GM12878 (cell line): ENCODE measurements at regions not wholly inside any gene's neighbourhood (a gene's known extent, or its start where the extent isn't known, plus 50 kb on each side); places are given as distances from the start of the nearest gene placed in this dataset.

ENCODE experiments used
- ATAC-seq: fragments of 200-7000 bp; cut with Tn5 transposase; 3 replicates; pipeline ENCODE4 v1.9.1; 2020; ENCODE audit warnings: mild to moderate bottlenecking, moderate library complexity
- BruUV-seq: library from RNA; stranded (reverse); fragments of 400-500 nt; replicated peaks from 2 replicates; lab custom pipeline; 2021; lab: Mats Ljungman, UMichigan
- CTCF ChIA-PET: fragments of 300-600 bp; sonication (Branson Sonifier 250); formaldehyde crosslinking; extraction: SDS; loops from one replicate; lab custom pipeline; 2021; ENCODE audit warnings: inconsistent platforms; lab: Yijun Ruan, JAX
- POLR2A ChIA-PET: fragments of 350-600 bp; formaldehyde crosslinking; extraction: SDS; loops from one replicate; lab custom pipeline; 2021; ENCODE audit warnings: inconsistent platforms; lab: Charles Lee
- RAD21 ChIA-PET: fragments of 300-600 bp; sonication (Branson Sonifier 250); formaldehyde crosslinking; loops from one replicate; lab custom pipeline; 2023; ENCODE audit warnings: antibody characterized with exemption; ENCODE audit not compliant: unreplicated experiment; lab: Charles Lee
- SMC1A ChIA-PET: fragments of 300-600 bp; sonication (Branson Sonifier 250); formaldehyde crosslinking; loops from one replicate; lab custom pipeline; 2023; ENCODE audit not compliant: unreplicated experiment, uncharacterized antibody; lab: Charles Lee
- DNase-seq: peaks from one replicate; pipeline ENCODE4 v3.0.0-alpha.2; 2011; ENCODE audit warnings: low read depth, low spot score
- FAIRE-seq: peaks from 3 replicates; lab custom pipeline; 2011; peaks lifted over from hg19 to GRCh38; lab: Jason Lieb, UNC
- H2AFZ ChIP-seq: 2 replicates; pipeline ENCODE4 v1.6.0; 2011; ENCODE audit warnings: low read depth, low read length, control low read depth; ENCODE audit not compliant: control insufficient read depth
- H3K27ac ChIP-seq: 2 replicates; pipeline ENCODE4 v1.5.1; 2011; ENCODE audit warnings: control low read depth; ENCODE audit not compliant: control insufficient read depth, insufficient read depth
- H3K27me3 ChIP-seq, 2 experiments: replicated peaks in 1 of 2; 2 replicates each; pipeline versions ENCODE4 v1.6.0 to v1.6.1; 2011; ENCODE audit warnings: low read length in 1 of 2; ENCODE audit not compliant: control insufficient read depth in 2 of 2, insufficient read depth in 2 of 2
- H3K36me3 ChIP-seq, 2 experiments: 2 replicates each; pipeline ENCODE4 v1.5.1; 2011; ENCODE audit warnings: low read length in 1 of 2; ENCODE audit not compliant: control insufficient read depth in 2 of 2, insufficient read depth in 2 of 2
- H3K4me1 ChIP-seq: 2 replicates; pipeline ENCODE4 v1.6.1; 2011; ENCODE audit warnings: mild to moderate bottlenecking, low read length, moderate library complexity, mixed read lengths; ENCODE audit not compliant: control insufficient read depth, insufficient read depth
- H3K4me2 ChIP-seq: 2 replicates; pipeline ENCODE4 v1.6.0; 2011; ENCODE audit warnings: control low read depth; ENCODE audit not compliant: control insufficient read depth, insufficient read depth
- H3K4me3 ChIP-seq: fragments of 200-600 bp; sonication (generic); 2 replicates; pipeline ENCODE4 v1.5.1; 2016
- H3K79me2 ChIP-seq: 2 replicates; pipeline ENCODE4 v1.6.0; 2011; ENCODE audit warnings: low read length; ENCODE audit not compliant: control insufficient read depth, insufficient read depth
- H3K9ac ChIP-seq: 2 replicates; pipeline ENCODE4 v1.8.0; 2011; ENCODE audit warnings: low read length, control low read depth, mixed read lengths; ENCODE audit not compliant: control insufficient read depth, insufficient read depth
- H3K9me3 ChIP-seq: replicated peaks from 3 replicates; pipeline ENCODE4 v1.5.1; 2011; ENCODE audit warnings: mild to moderate bottlenecking, low read length; ENCODE audit not compliant: control insufficient read depth, insufficient read depth
- H4K20me1 ChIP-seq: 2 replicates; pipeline ENCODE4 v1.6.0; 2011; ENCODE audit not compliant: control insufficient read depth, insufficient read depth
- ATF7 ChIP-seq: fragments of 450-650 bp; IDR thresholded peaks from 2 replicates; pipeline ENCODE4 v1.6.1; 2016; ENCODE audit warnings: low read depth, mild to moderate bottlenecking
- BACH1 ChIP-seq: fragments of 450-650 bp; IDR thresholded peaks from 2 replicates; pipeline ENCODE4 v1.6.1; 2017; ENCODE audit warnings: mild to moderate bottlenecking, borderline replicate concordance
- CBFB ChIP-seq: IDR thresholded peaks from 2 replicates; pipeline ENCODE4 v1.6.1; 2016; ENCODE audit warnings: antibody characterized with exemption, low read depth
- CBX3 ChIP-seq: fragments of 200-600 bp; sonication (generic); IDR thresholded peaks from 2 replicates; pipeline ENCODE4 v1.6.1; 2016; ENCODE audit warnings: low read depth, borderline replicate concordance
- CREB1 ChIP-seq: IDR thresholded peaks from 2 replicates; pipeline ENCODE4 v1.6.1; 2012; ENCODE audit warnings: low read depth, mild to moderate bottlenecking, inconsistent platforms
- EZH2 ChIP-seq: IDR thresholded peaks from 2 replicates; pipeline ENCODE4 v1.6.1; 2012; ENCODE audit warnings: low read depth, mild to moderate bottlenecking, control low read depth, inconsistent platforms, low read length, borderline replicate concordance; ENCODE audit not compliant: control insufficient read depth
- HDAC6 ChIP-seq: fragments of 200-600 bp; sonication (generic); IDR thresholded peaks from one replicate; pipeline ENCODE4 v1.8.0; 2017; ENCODE audit warnings: antibody characterized with exemption; ENCODE audit not compliant: unreplicated experiment
- JUND ChIP-seq: IDR thresholded peaks from 2 replicates; pipeline ENCODE4 v1.6.1; 2012; ENCODE audit warnings: low read depth, mild to moderate bottlenecking, low read length, improper control_type of control experiment, moderate library complexity
- RB1 ChIP-seq: fragments of 450-650 bp; formaldehyde crosslinking; IDR thresholded peaks from 2 replicates; pipeline ENCODE4 v1.6.1; 2017; ENCODE audit warnings: mild to moderate bottlenecking, borderline replicate concordance
- RFX5 ChIP-seq: IDR thresholded peaks from 2 replicates; pipeline ENCODE4 v1.6.1; 2011; ENCODE audit warnings: low read depth, low read length, improper control_type of control experiment
- RUNX3 ChIP-seq: IDR thresholded peaks from 2 replicates; pipeline ENCODE4 v1.6.1; 2012; ENCODE audit warnings: low read length, inconsistent platforms
- SMAD1 ChIP-seq: fragments of 450-650 bp; IDR thresholded peaks from 2 replicates; pipeline ENCODE4 v1.6.1; 2018; ENCODE audit warnings: mild to moderate bottlenecking, low read depth; ENCODE audit not compliant: partially characterized antibody
- SUZ12 ChIP-seq: fragments of 200-600 bp; sonication (generic); IDR thresholded peaks from one replicate; pipeline ENCODE4 v1.6.1; 2018; ENCODE audit warnings: antibody characterized with exemption, mild to moderate bottlenecking; ENCODE audit not compliant: unreplicated experiment
- TAF1 ChIP-seq: IDR thresholded peaks from 2 replicates; pipeline ENCODE4 v1.6.1; 2011; ENCODE audit warnings: mild to moderate bottlenecking, low read depth, low read length, borderline replicate concordance
- WGBS: methylation state at CpG from one replicate; pipeline ENCODE4 v1.1.6; 2016; ENCODE audit warnings: low lambda C conversion rate; ENCODE audit not compliant: insufficient replicate concordance, insufficient coverage; ENCODE audit errors: missing lambda C conversion rate; 5-methylcytosine and 5-hydroxymethylcytosine counted together
- in situ Hi-C: fragments of 300-500 bp; cut with MboI; formaldehyde crosslinking; loops from 9 replicates; pipeline ENCODE4 v1.14.3; 2018; ENCODE audit warnings: mixed read lengths
- intact Hi-C: fragments of 100-400 bp; cut with micrococcal nuclease; formaldehyde crosslinking; loops from one replicate; pipeline ENCODE4 v1.14.2; 2022; ENCODE audit not compliant: unreplicated experiment
- TF ChIP-seq, protein P1 (sequence below): fragments of 450-650 bp; formaldehyde crosslinking; IDR thresholded peaks from 2 replicates; pipeline ENCODE4 v1.4.0; 2020; ENCODE audit warnings: mild to moderate bottlenecking, moderate library complexity
- TF ChIP-seq, protein P2 (sequence below): IDR thresholded peaks from 2 replicates; pipeline ENCODE4 v1.6.1; 2011; ENCODE audit warnings: low read depth, low read length, improper control_type of control experiment, borderline replicate concordance
- TF ChIP-seq, protein P3 (sequence below): fragments of 450-650 bp; IDR thresholded peaks from 2 replicates; pipeline ENCODE4 v1.6.1; 2017; ENCODE audit warnings: mild to moderate bottlenecking, moderate library complexity

DNA sequence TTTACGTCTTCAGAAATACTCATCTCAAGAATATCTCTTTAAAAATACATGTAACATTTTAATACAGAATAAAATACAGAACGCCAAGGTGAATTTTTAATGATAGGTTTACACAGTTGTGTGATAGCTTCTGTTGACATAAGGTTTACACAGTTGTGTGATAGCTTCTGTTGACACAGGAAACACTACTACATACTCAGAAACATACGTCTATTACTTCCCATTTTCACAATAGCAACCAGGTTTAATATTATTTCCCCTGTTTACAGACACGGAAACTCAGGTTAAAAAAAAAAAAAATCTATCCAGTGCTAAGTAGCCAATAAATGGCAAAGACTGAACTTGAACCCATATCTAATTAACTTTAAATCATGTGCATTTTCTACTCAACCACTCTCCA is 571.2 kb downstream of the LIG4 start (continued):
- TF ChIP-seq EZH2, result no peak
- TF ChIP-seq, protein P1, sequence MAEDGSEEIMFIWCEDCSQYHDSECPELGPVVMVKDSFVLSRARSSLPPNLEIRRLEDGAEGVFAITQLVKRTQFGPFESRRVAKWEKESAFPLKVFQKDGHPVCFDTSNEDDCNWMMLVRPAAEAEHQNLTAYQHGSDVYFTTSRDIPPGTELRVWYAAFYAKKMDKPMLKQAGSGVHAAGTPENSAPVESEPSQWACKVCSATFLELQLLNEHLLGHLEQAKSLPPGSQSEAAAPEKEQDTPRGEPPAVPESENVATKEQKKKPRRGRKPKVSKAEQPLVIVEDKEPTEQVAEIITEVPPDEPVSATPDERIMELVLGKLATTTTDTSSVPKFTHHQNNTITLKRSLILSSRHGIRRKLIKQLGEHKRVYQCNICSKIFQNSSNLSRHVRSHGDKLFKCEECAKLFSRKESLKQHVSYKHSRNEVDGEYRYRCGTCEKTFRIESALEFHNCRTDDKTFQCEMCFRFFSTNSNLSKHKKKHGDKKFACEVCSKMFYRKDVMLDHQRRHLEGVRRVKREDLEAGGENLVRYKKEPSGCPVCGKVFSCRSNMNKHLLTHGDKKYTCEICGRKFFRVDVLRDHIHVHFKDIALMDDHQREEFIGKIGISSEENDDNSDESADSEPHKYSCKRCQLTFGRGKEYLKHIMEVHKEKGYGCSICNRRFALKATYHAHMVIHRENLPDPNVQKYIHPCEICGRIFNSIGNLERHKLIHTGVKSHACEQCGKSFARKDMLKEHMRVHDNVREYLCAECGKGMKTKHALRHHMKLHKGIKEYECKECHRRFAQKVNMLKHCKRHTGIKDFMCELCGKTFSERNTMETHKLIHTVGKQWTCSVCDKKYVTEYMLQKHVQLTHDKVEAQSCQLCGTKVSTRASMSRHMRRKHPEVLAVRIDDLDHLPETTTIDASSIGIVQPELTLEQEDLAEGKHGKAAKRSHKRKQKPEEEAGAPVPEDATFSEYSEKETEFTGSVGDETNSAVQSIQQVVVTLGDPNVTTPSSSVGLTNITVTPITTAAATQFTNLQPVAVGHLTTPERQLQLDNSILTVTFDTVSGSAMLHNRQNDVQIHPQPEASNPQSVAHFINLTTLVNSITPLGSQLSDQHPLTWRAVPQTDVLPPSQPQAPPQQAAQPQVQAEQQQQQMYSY (CRISPR knock-in tag), result no peak
- TF ChIP-seq, all 136 proteins: peak for 0

DNA sequence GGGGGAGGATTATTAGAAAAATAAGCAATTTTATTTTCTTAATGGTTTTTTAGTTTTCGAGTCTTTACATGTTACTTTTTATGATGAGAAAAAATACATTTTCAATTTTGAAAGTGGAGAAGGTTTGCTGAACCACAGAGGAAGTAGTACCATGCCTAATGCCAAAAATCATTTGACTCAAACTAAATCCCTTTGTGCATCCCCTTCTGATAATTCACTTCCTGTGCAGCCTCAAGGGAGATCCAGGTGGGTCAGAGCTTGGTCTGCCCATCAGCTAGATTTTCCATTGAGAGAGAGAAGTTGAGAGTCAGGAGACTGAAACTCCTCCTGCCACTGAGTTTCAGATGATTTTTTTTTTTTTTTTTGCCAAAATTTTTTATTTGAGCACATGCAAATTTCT is 571.7 kb downstream of the LIG4 start:
- Histone ChIP-seq H3K27ac (no peak overlapping the region), H2AFZ (no peak overlapping the region), H3K4me1 (no peaks in the 10 kb centered on the region), H3K9me3 (no peaks in the 10 kb centered on the region), H4K20me1 (no peaks in the 10 kb centered on the region), H3K9ac (no peak overlapping the region), H3K4me3 (no peak overlapping the region), H3K4me2 (no peak overlapping the region), H3K79me2 (no peaks in the 10 kb centered on the region), H3K36me3 (no peaks in the 10 kb centered on the region), H3K27me3 (no peaks in the 10 kb centered on the region)
- RAD21 ChIA-PET, result no interaction called here
- SMC1A ChIA-PET, result no interaction called here
- in situ Hi-C loops (no loop called here), intact Hi-C loops (no loop called here)
- no TSS peak for BruUV-seq
- no peak for ATAC-seq
- 43% methylated on average over 1 of the region's 1 CpG for WGBS
- no peak for FAIRE-seq
- POLR2A ChIA-PET, result no interaction called here
- DNase-seq, result no peak
- CTCF ChIA-PET, result no interaction called here
- TF ChIP-seq JUND, result no peak
- TF ChIP-seq RB1, result no peak
- TF ChIP-seq SMAD1, result no peak
- no peak for TF ChIP-seq HDAC6
- TF ChIP-seq, protein P2, sequence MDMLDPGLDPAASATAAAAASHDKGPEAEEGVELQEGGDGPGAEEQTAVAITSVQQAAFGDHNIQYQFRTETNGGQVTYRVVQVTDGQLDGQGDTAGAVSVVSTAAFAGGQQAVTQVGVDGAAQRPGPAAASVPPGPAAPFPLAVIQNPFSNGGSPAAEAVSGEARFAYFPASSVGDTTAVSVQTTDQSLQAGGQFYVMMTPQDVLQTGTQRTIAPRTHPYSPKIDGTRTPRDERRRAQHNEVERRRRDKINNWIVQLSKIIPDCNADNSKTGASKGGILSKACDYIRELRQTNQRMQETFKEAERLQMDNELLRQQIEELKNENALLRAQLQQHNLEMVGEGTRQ, result no peak
- TF ChIP-seq BACH1, result no peak
- no peak for TF ChIP-seq CBX3
- no peak for TF ChIP-seq CBFB
- TF ChIP-seq CREB1, result no peak
- no peak for TF ChIP-seq RFX5
- TF ChIP-seq, protein P3, sequence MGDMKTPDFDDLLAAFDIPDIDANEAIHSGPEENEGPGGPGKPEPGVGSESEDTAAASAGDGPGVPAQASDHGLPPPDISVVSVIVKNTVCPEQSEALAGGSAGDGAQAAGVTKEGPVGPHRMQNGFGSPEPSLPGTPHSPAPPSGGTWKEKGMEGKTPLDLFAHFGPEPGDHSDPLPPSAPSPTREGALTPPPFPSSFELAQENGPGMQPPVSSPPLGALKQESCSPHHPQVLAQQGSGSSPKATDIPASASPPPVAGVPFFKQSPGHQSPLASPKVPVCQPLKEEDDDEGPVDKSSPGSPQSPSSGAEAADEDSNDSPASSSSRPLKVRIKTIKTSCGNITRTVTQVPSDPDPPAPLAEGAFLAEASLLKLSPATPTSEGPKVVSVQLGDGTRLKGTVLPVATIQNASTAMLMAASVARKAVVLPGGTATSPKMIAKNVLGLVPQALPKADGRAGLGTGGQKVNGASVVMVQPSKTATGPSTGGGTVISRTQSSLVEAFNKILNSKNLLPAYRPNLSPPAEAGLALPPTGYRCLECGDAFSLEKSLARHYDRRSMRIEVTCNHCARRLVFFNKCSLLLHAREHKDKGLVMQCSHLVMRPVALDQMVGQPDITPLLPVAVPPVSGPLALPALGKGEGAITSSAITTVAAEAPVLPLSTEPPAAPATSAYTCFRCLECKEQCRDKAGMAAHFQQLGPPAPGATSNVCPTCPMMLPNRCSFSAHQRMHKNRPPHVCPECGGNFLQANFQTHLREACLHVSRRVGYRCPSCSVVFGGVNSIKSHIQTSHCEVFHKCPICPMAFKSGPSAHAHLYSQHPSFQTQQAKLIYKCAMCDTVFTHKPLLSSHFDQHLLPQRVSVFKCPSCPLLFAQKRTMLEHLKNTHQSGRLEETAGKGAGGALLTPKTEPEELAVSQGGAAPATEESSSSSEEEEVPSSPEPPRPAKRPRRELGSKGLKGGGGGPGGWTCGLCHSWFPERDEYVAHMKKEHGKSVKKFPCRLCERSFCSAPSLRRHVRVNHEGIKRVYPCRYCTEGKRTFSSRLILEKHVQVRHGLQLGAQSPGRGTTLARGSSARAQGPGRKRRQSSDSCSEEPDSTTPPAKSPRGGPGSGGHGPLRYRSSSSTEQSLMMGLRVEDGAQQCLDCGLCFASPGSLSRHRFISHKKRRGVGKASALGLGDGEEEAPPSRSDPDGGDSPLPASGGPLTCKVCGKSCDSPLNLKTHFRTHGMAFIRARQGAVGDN, result no peak
- no peak for TF ChIP-seq RUNX3
- TF ChIP-seq TAF1, result no peak
- TF ChIP-seq ATF7, result no peak
- TF ChIP-seq SUZ12, result no peak
